ENCODE measurements at regions not wholly inside any gene's neighbourhood (a gene's known extent, or its start where the extent isn't known, plus 50 kb on each side); places are given as distances from the start of the nearest gene placed in this dataset.

DNA sequence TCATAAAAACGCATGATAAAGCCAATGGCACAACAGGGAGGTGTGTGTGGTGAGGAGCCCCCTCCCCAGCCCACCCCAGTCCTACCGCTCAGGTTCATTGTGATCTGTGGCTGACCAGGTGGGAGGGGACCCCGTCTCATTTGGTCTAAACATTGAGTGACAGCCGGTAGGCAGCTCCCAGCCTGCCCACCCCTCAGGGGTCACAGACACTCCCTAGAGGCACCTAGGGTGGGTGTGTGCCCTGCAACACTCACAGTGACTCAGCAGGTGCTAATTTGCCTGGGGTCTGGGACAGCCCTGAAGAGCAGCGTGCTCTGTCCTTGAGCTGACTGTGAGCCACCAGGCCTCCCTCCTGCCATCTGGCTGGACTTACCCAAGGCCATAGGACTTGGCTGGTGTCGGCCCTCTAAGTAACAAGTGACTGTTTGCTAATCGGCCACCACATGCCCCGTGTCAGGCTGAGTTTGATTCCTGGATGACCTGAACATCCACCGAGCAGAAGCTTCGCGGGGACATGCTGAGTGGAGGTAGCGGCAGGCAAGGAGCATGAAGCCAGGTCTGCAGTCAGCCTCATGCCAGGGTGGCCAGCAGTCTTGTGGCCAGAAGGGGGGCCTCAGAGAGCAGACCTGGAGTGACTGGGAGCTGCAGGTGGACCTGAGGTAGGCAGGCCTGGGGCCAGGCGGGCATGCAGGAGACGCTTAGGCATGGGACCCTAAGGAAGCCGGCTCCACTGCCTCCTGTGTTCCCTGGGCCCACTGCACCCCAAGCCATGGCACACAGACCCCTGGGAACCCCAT, 282.3 kb upstream of the SHH start:
- FAIRE-seq (no peak), DNase-seq (ENCODE audit: low read depth, low spot score) (no peak)
- no peaks in the 10 kb centered on the region for H3K9me3 ChIP-seq (replicated peaks; ENCODE audit: control insufficient read depth, insufficient read depth, low read length)
- no peaks in the 10 kb centered on the region for H3K79me2 ChIP-seq (ENCODE audit: control insufficient read depth, insufficient read depth, low read length)
- BruUV-seq (replicated peaks), result no TSS peak
- H3K4me3 ChIP-seq (replicated peaks in 1 of 3; ENCODE audit: insufficient read depth in 1 of 3, low read depth in 1 of 3, low read length in 3 of 3), result no peak overlapping the region
- H3K27me3 ChIP-seq (ENCODE audit: control insufficient read depth in 2 of 2, insufficient read depth in 2 of 2, low read length in 2 of 2), result no peaks in the 10 kb centered on the region
- ChIA-PET CTCF (no interaction called here), POLR2A (no interaction called here)
- intact Hi-C loops (cut with micrococcal nuclease), result no loop called here
- H3K9me1 ChIP-seq (replicated peaks; ENCODE audit: control insufficient read depth, extremely low read depth, insufficient read depth, low read length), result no peaks in the 10 kb centered on the region
- H3K36me3 ChIP-seq (ENCODE audit: control insufficient read depth in 2 of 2, extremely low read depth in 1 of 2, insufficient read depth in 2 of 2, low read length in 2 of 2), result no peaks in the 10 kb centered on the region
- no peak overlapping the region for H3K9ac ChIP-seq (replicated peaks; ENCODE audit: extremely low read depth, insufficient read depth, low read length)
- H2AFZ ChIP-seq (ENCODE audit: low read depth, low read length), result no peak overlapping the region
- TF ChIP-seq POLR2A (IDR thresholded peaks at IDR 0.05; ENCODE audit: low read depth, low read length) (no peak), POLR2AphosphoS5 (IDR thresholded peaks at IDR 0.05; ENCODE audit: insufficient read depth, low read depth, low read length) (no peak)
- H3K4me2 ChIP-seq (ENCODE audit: insufficient read depth, low read length), result no peak overlapping the region
- dilution Hi-C loops (cut with MboI; ENCODE audit: extremely low pct_ligation_motif_present, low sequenced_read_pairs), result no loop called here
- H3K4me1 ChIP-seq (ENCODE audit: control insufficient read depth, extremely low read depth, insufficient read depth, low read length), result no peaks in the 10 kb centered on the region
- H4K20me1 ChIP-seq (replicated peaks; ENCODE audit: control insufficient read depth, extremely low read depth, insufficient read depth, low read length), result no peaks in the 10 kb centered on the region
- no peak overlapping the region for H3K27ac ChIP-seq (ENCODE audit: insufficient read depth, low read depth, low read length)

DNA sequence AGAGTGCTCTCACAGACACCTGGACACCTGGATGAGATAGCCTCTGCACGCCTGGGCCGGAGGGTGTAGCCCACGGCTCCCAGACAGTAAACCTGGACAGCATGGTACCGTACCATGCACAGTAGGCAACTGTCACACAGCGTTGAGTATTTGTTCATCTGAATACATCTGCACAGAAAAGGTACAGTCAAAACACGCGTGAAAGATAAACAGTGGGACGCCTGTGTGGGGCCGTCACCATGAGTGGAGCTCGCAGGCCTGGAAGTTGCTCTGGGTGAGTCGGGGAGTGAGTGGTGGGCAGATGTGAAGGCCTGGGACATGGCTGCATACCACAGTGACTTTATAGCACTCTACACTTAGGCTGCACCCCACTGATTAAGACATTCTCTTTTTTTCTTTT, 280.0 kb upstream of the SHH start:
- H3K9me1 ChIP-seq (replicated peaks; ENCODE audit: control insufficient read depth, extremely low read depth, insufficient read depth, low read length), result no peaks in the 10 kb centered on the region
- H3K36me3 ChIP-seq (ENCODE audit: control insufficient read depth in 2 of 2, extremely low read depth in 1 of 2, insufficient read depth in 2 of 2, low read length in 2 of 2), result no peaks in the 10 kb centered on the region
- dilution Hi-C loops (cut with MboI; ENCODE audit: extremely low pct_ligation_motif_present, low sequenced_read_pairs) (no loop called here), intact Hi-C loops (cut with micrococcal nuclease) (no loop called here)
- TF ChIP-seq MYC (IDR thresholded peaks at IDR 0.05; ENCODE audit: low read depth, low read length) (no peak), EZH2 (IDR thresholded peaks at IDR 0.05; ENCODE audit: borderline replicate concordance, low read depth, low read length, severe bottlenecking) (no peak), POLR2AphosphoS5 (IDR thresholded peaks at IDR 0.05; ENCODE audit: insufficient read depth, low read depth, low read length) (no peak), FOS (IDR thresholded peaks at IDR 0.05; ENCODE audit: borderline replicate concordance, insufficient read depth, low read length) (no peak), POLR2A (IDR thresholded peaks at IDR 0.05; ENCODE audit: low read depth, low read length) (no peak), GATA2 (IDR thresholded peaks at IDR 0.05; ENCODE audit: insufficient read depth, insufficient read length, low read depth, low read length) (no peak), JUN (IDR thresholded peaks at IDR 0.05; ENCODE audit: borderline replicate concordance, insufficient read depth, insufficient read length, low read depth) (no peak)
- TF ChIP-seq, protein P1, sequence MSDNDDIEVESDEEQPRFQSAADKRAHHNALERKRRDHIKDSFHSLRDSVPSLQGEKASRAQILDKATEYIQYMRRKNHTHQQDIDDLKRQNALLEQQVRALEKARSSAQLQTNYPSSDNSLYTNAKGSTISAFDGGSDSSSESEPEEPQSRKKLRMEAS (IDR thresholded peaks at IDR 0.05; ENCODE audit: insufficient read depth, insufficient read length), result no peak
- TF ChIP-seq, protein P2, sequence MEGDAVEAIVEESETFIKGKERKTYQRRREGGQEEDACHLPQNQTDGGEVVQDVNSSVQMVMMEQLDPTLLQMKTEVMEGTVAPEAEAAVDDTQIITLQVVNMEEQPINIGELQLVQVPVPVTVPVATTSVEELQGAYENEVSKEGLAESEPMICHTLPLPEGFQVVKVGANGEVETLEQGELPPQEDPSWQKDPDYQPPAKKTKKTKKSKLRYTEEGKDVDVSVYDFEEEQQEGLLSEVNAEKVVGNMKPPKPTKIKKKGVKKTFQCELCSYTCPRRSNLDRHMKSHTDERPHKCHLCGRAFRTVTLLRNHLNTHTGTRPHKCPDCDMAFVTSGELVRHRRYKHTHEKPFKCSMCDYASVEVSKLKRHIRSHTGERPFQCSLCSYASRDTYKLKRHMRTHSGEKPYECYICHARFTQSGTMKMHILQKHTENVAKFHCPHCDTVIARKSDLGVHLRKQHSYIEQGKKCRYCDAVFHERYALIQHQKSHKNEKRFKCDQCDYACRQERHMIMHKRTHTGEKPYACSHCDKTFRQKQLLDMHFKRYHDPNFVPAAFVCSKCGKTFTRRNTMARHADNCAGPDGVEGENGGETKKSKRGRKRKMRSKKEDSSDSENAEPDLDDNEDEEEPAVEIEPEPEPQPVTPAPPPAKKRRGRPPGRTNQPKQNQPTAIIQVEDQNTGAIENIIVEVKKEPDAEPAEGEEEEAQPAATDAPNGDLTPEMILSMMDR (IDR thresholded peaks at IDR 0.05; ENCODE audit: extremely low read depth in 1 of 2, insufficient read depth in 1 of 2, low read depth in 1 of 2, low read length in 2 of 2), result no peak
- DNase-seq (ENCODE audit: low read depth, low spot score) (no peak), FAIRE-seq (no peak)
- H3K9ac ChIP-seq (replicated peaks; ENCODE audit: extremely low read depth, insufficient read depth, low read length), result no peak overlapping the region
- H3K9me3 ChIP-seq (replicated peaks; ENCODE audit: control insufficient read depth, insufficient read depth, low read length), result no peaks in the 10 kb centered on the region
- CTCF ChIA-PET, result no interaction called here
- H4K20me1 ChIP-seq (replicated peaks; ENCODE audit: control insufficient read depth, extremely low read depth, insufficient read depth, low read length), result no peaks in the 10 kb centered on the region
- H3K4me2 ChIP-seq (ENCODE audit: insufficient read depth, low read length), result no peak overlapping the region
- no peak overlapping the region for H3K4me3 ChIP-seq (replicated peaks in 1 of 3; ENCODE audit: insufficient read depth in 1 of 3, low read depth in 1 of 3, low read length in 3 of 3)
- H3K27me3 ChIP-seq (ENCODE audit: control insufficient read depth in 2 of 2, insufficient read depth in 2 of 2, low read length in 2 of 2), result no peaks in the 10 kb centered on the region
- no peaks in the 10 kb centered on the region for H3K79me2 ChIP-seq (ENCODE audit: control insufficient read depth, insufficient read depth, low read length)
- POLR2A ChIA-PET, result no interaction called here
- no TSS peak for BruUV-seq (replicated peaks)
- H2AFZ ChIP-seq (ENCODE audit: low read depth, low read length), result no peak overlapping the region
- no peak overlapping the region for H3K27ac ChIP-seq (ENCODE audit: insufficient read depth, low read depth, low read length)
- H3K4me1 ChIP-seq (ENCODE audit: control insufficient read depth, extremely low read depth, insufficient read depth, low read length), result no peaks in the 10 kb centered on the region
